ENCODE measurements at regions not wholly inside any gene's neighbourhood (a gene's known extent, or its start where the extent isn't known, plus 50 kb on each side); places are given as distances from the start of the nearest gene placed in this dataset.

- DNase-seq, result no peak
- Mint-ChIP-seq H3K27ac (no peak overlapping the region), H3K9me3 (ENCODE audit: insufficient read depth) (no peaks in the 10 kb centered on the region), H3K4me3 (no peak overlapping the region), H3K4me1 (no peaks in the 10 kb centered on the region), H3K27me3 (peaks cover 60% of the 10 kb centered on the region)
- CTCF ChIA-PET, result no interaction called here
- intact Hi-C loops (cut with micrococcal nuclease), result no loop called here
- Histone ChIP-seq H3K4me2 (replicated peaks; ENCODE audit: low read depth, low read length, poor library complexity, severe bottlenecking) (no peak overlapping the region), H3K4me3 (ENCODE audit: control extremely low read depth in 1 of 5, extremely low read depth in 1 of 5, insufficient read depth in 1 of 5, low read depth in 2 of 5, low read length in 4 of 5) (no peak overlapping the region), H3K9ac (ENCODE audit: low read length) (no peak overlapping the region), H2AFZ (ENCODE audit: insufficient read depth, low read depth, low read length, poor library complexity, severe bottlenecking) (no peak overlapping the region), H3K36me3 (replicated peaks in 1 of 2; ENCODE audit: control extremely low read depth in 1 of 2, control insufficient read depth in 1 of 2, extremely low read depth in 1 of 2, insufficient read depth in 2 of 2, low read length in 1 of 2) (no peaks in the 10 kb centered on the region), H3K9me3 (ENCODE audit: control extremely low read depth in 1 of 3, control insufficient read depth in 2 of 3, insufficient read depth in 1 of 3, low read length in 2 of 3) (no peaks in the 10 kb centered on the region), H3K27me3 (replicated peaks in 1 of 4; ENCODE audit: control extremely low read depth in 1 of 4, control insufficient read depth in 3 of 4, insufficient read depth in 4 of 4, low read length in 3 of 4) (peaks cover 0 to 5% (median 2%) of the 10 kb centered on the region in 4 experiments), H3K27ac (ENCODE audit: low read length in 2 of 2) (no peak overlapping the region), H3K79me2 (ENCODE audit: control insufficient read depth, insufficient read depth, low read length) (no peaks in the 10 kb centered on the region), H4K20me1 (ENCODE audit: control insufficient read depth, insufficient read depth, low read length, poor library complexity, severe bottlenecking) (no peaks in the 10 kb centered on the region), H3K4me1 (ENCODE audit: control insufficient read depth in 2 of 2, insufficient read depth in 2 of 2, low read length in 2 of 2) (no peaks in the 10 kb centered on the region)
- WGBS (ENCODE audit: insufficient coverage), result no CpG with 5 or more reads among the region's 1 CpG
- ATAC-seq (ENCODE audit: low read depth), result no peak
- TF ChIP-seq CTCF (IDR thresholded peaks at IDR 0.05) (no peak), EZH2 (IDR thresholded peaks at IDR 0.05; ENCODE audit: borderline replicate concordance, insufficient read depth, low read depth, low read length, poor library complexity, severe bottlenecking) (no peak)
- POLR2A ChIA-PET, result no interaction called here
Observed at GRCh38 chr15:79623488-79623887, 191.4 kb downstream of the MINAR1 start.

GRCh38 chr15:79629687-79630086, 197.6 kb downstream of the MINAR1 start:
- CTCF ChIA-PET, result no interaction called here
- intact Hi-C loops (cut with micrococcal nuclease), result no loop called here

More at GRCh38 chr15:79629687-79630086, 197.6 kb downstream of the MINAR1 start:
- peaks cover 0 to 7% (median 5%) of the 10 kb centered on the region in 3 donors for H3K9me3 ChIP-seq (ENCODE audit: control extremely low read depth in 1 of 3, control insufficient read depth in 2 of 3, insufficient read depth in 1 of 3, low read length in 2 of 3)
- Mint-ChIP-seq H3K9me3 (ENCODE audit: insufficient read depth) (peaks cover 3% of the 10 kb centered on the region), H3K27me3 (peaks cover 43% of the 10 kb centered on the region), H3K4me1 (no peaks in the 10 kb centered on the region), H3K4me3 (no peak overlapping the region), H3K27ac (no peak overlapping the region)
- no peak for TF ChIP-seq EZH2 (IDR thresholded peaks at IDR 0.05; ENCODE audit: borderline replicate concordance, insufficient read depth, low read depth, low read length, poor library complexity, severe bottlenecking)
- no peak for TF ChIP-seq CTCF (IDR thresholded peaks at IDR 0.05)
- H4K20me1 ChIP-seq (ENCODE audit: control insufficient read depth, insufficient read depth, low read length, poor library complexity, severe bottlenecking), result no peaks in the 10 kb centered on the region
- H3K4me1 ChIP-seq (ENCODE audit: control insufficient read depth in 2 of 2, insufficient read depth in 2 of 2, low read length in 2 of 2), result no peaks in the 10 kb centered on the region
- H2AFZ ChIP-seq (ENCODE audit: insufficient read depth, low read depth, low read length, poor library complexity, severe bottlenecking), result no peak overlapping the region
- H3K4me2 ChIP-seq (replicated peaks; ENCODE audit: low read depth, low read length, poor library complexity, severe bottlenecking), result no peak overlapping the region
- no peaks in the 10 kb centered on the region for H3K36me3 ChIP-seq (replicated peaks in 1 of 2; ENCODE audit: control extremely low read depth in 1 of 2, control insufficient read depth in 1 of 2, extremely low read depth in 1 of 2, insufficient read depth in 2 of 2, low read length in 1 of 2)
- POLR2A ChIA-PET, result no interaction called here
- no peaks in the 10 kb centered on the region for H3K79me2 ChIP-seq (ENCODE audit: control insufficient read depth, insufficient read depth, low read length)
- H3K9ac ChIP-seq (ENCODE audit: low read length), result no peak overlapping the region
- H3K4me3 ChIP-seq (ENCODE audit: control extremely low read depth in 1 of 5, extremely low read depth in 1 of 5, insufficient read depth in 1 of 5, low read depth in 2 of 5, low read length in 4 of 5), result no peak overlapping the region
- DNase-seq (no peak), ATAC-seq (ENCODE audit: low read depth) (no peak)
- WGBS (ENCODE audit: insufficient coverage), result 77% methylated on average over 5 of the region's 5 CpGs
- peaks cover 0 to 4% (median under 1%) of the 10 kb centered on the region in 4 experiments for H3K27me3 ChIP-seq (replicated peaks in 1 of 4; ENCODE audit: control extremely low read depth in 1 of 4, control insufficient read depth in 3 of 4, insufficient read depth in 4 of 4, low read length in 3 of 4)
- no peak overlapping the region for H3K27ac ChIP-seq (ENCODE audit: low read length in 2 of 2)

Measured in B cell (primary cell).